ENCODE measurements at regions not wholly inside any gene's neighbourhood (a gene's known extent, or its start where the extent isn't known, plus 50 kb on each side); places are given as distances from the start of the nearest gene placed in this dataset.
"Not testable (repeated sequence)": the region's sequence is repeated elsewhere in the genome, so short reads cannot be mapped to it uniquely, and the experiment has no call there.

GRCh38 chr4:123501733-123502132 is 105.1 kb downstream of the SPRY1 start:
- DNase-seq: no peak

DNA sequence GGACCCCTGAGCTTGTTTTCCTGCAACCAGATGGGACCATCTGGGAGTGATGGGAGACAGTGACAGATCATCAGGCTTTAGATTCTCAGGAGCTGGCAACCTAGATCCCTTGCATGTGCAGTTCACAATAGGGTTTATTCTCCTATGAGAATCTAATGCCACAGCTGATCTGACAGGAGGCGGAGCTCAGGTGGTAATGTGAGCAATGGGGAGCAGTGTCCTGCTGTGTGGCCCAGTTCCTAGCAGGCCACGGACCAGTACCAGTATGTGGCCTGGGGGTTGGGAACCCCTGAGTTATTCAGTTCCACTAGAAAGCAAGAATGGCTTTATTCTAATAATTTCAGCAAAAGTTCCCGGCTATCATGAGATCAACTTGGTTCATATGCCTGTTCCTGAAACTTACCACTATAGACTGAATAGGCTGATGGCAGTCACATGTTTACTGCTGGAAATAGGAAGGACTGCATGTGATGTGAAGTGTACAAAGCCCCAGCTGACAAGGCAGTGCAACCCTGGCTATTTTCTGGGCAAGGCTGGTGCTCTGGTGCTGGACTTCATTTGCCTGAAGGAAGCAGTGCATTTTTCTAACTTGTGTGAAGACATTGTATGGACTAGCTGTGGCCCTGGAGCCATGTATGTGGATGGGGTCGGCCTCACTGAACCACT is 107.2 kb downstream of the SPRY1 start:
- no peak for DNase-seq

DNA sequence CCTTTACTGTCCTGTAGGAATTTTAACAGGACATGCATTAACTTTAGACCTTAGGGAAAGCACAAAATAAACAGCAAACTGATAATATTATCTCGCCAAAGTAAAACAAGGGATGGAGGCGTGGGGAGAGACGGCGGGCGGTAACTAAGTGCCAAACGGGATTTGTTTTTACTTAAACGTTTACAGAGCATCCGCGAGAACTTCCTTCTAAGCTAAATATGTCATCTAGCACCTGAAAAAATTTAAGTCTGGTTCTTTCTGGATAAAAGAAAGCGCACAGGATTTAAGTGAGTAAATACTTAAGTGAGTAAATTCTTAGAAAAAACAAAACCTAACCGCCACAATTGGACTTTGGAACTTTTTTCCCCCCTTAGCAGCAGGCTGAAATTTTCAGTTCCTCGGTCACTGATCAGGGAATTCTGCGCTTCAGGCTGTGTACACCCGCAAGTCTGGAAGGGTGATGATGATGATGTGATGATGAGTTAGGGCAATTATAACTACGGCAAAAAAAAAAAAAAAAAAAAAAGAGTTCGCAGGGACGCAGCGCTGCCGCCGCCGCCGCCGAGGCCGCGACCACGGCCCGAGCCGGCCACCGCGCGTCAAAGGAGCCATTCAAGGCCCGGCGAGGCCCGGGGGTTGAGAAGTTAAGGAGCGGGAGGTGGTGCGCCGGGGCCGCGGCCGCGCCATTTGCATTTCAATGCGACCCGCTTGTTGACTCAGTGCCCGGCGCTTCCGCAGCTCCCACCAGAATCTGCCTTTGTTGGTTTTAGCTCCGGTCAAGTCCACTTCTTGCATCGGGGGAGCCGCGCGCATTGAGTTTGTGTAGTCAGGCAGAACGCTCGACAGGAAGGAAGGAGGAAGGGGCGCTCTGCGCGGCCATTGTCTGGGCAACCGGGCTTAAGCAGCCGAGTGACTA is 108.8 kb downstream of the SPRY1 start:
- peak; percentile 96 for DNase-seq

DNA sequence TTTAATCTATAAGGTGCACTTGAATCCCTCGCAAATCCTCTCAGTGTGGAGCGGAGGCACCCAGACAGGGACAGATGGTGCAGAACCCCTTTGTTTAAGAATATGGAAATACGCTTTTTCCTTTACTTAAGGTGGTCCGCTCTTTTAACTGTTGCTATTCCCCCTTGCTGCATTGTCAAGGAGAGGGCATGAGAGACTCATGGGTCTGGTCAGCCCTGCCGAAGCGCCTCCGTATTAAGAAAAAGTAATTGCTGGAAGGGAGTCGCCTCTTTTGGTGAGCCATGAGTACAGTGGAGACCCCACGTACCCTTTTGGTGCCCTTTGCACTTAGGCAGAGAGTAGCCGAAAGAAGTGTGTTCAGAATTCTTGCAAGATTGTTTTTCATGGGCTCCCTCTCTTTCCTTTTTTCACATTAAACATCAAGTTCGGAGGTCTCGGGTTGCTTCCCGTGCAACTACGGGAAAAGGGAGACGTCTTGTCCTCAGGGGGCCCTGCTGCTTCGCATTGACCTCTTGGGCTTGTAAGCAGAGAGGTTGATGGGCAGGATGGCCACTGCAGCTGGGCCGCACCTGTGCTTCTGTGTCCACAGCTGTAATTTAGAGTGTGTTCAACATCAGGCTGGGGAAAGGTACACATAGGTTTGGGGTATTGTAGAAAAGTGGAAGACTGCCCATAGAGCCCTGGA is 109.6 kb downstream of the SPRY1 start:
- DNase-seq: no peak

- DNase-seq: no peak
Observed at GRCh38 chr4:123507376-123507775, 110.8 kb downstream of the SPRY1 start.

DNA sequence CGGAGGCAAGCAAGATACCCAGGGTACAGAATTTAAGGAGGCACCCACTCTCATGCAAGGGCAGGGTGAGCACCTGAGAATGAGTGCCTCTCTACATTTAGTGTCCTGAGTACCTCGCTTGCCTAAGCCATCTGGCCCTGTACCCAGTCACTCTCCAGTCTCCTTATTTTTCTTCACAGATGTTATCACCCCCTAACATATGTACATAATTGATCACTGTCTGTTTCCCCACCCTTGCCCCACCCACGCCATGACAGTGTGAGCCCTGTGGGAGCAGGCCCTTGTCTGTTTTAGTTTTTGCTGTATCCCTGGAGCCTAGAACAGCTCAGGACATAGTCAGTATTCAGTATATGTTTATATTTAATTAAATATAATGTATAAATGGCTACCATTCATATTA is 113.6 kb downstream of the SPRY1 start:
- DNase-seq: no peak

- DNase-seq: no peak
Observed at GRCh38 chr4:123510659-123511058, 114.1 kb downstream of the SPRY1 start.

GRCh38 chr4:123516576-123516975 is 120.0 kb downstream of the SPRY1 start:
- no peak for DNase-seq

DNA sequence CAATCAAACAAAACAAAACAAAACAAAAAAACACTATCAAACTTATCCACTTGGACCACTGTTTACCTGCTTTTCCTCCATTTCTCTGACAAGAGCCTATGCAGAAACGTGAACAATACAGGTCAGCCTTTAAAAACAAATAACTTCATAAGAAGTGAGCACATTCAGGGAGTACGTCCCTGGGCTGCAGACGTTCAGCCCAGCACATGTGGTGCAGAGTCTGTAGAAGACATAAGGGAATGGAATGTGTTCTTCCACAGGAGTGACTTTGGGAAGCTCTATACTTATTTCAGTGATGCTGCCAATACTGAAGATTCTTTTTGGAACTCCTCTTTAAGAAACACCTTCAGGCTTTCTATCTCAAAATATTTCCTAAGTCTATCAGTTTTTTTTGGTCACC is 120.6 kb downstream of the SPRY1 start:
- DNase-seq: no peak

GRCh38 chr4:123517971-123518370 is 121.4 kb downstream of the SPRY1 start:
- DNase-seq: no peak

DNA sequence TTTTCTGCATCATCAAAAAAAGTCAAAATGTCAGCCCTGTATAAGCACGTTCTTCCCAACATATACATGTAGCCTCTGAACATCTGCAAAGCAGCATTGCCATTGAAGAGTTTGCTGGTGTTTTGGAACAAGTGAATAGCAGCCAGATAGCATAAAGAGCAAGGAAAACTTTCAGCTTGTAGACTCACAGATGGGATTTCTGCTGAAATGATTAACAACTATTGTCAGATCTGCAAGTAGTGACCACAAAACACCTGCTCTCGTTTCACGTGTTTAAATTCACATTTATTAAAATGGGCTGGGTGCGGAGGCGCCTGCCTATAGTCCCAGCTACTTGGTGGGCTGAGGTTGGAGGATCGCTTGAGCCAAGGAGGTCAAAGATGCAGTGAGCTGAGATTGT is 123.7 kb downstream of the SPRY1 start:
- DNase-seq: no peak

GRCh38 chr4:123522081-123522480 is 125.5 kb downstream of the SPRY1 start:
- DNase-seq: no peak

DNA sequence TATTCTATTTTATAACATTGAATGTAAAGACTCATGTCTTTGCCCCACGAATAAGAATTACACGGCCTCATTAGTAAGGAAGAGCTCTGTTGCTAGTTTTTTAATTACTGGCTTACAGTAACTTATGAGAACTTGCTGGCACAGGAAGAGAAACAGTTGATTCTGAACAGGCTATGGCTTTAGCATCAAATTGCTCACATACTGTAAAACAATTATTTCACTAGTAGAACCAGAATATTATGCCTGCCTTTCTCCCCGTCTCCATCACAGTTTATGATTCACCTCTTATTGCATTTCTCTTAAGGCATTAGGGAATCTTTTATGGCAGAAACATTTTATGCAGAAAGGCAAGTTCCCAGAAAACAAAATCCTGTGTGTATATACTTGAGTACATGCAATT is 126.1 kb downstream of the SPRY1 start:
- no peak for DNase-seq

DNA sequence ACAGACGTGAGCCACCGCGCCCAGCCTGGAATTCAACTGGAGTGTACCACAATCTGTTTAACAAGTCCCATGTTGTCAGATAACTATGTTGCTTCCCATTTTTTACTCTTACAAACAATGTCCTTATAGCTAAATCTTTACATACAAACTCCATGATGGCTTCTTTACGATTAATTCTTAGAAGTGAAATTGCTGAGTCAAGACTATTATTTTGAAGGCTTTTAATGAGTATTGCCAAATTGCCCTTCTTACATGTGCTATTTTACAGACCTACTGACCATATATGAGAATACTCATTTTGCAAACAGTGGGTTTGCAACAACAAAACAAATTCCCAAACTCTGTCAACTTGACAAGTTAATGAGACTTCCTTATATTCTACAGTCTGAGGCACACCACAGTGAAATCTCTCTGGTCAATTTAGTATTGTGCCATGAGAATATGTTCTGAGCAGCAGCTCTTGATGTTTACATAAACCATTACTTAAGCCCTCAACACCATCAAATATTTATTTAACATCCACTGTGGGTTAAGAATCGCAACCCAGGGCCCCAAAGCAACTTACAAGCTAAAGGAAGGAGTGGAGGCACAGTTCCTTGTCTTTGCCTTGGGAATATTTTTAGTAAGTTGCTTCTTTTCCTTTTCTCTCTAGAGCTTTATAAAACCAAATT is 128.5 kb downstream of the SPRY1 start:
- no peak for DNase-seq

DNA sequence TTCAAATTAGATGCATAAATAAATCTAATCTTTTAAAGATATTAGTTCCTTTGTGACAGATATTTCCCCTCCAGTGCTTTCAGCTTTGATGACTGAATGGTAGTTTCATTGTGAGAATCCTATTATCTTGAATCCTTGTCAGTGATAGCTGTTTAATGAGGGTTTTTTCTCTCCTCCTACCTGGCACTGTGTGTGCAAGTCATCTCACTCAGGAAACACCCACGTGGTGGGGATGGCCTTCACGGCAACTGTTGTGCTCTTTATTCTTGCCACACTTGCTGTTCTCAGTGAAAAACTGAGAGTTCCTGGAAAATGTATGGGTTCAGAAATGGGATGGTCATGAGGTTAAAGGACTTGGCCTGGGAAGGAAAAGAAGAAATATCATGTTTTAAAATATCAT is 129.9 kb downstream of the SPRY1 start:
- DNase-seq: no peak

GRCh38 chr4:123528501-123529277 is 132.1 kb downstream of the SPRY1 start:
- no peak for DNase-seq

GRCh38 chr4:123529278-123529568 is 132.6 kb downstream of the SPRY1 start:
- no peak for DNase-seq

DNA sequence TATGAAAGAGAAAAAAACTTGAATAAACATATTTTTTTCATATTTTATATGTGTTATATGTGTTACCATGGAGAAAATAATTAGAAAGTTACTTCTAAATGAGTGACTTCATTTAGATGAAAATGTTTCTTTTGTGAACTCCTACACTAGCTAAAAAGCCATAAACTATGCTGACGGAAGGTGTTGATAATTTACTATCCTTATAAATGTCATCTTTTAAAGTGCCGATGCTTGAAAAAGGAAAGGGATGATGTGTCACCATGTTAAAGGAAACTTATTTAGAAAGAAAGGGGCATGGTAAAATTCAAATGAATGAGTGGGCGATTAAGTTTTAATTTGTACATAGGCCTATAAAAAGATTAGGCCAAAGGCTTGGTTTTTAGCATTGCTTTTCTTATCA is 133.8 kb downstream of the SPRY1 start:
- no peak for DNase-seq

DNA sequence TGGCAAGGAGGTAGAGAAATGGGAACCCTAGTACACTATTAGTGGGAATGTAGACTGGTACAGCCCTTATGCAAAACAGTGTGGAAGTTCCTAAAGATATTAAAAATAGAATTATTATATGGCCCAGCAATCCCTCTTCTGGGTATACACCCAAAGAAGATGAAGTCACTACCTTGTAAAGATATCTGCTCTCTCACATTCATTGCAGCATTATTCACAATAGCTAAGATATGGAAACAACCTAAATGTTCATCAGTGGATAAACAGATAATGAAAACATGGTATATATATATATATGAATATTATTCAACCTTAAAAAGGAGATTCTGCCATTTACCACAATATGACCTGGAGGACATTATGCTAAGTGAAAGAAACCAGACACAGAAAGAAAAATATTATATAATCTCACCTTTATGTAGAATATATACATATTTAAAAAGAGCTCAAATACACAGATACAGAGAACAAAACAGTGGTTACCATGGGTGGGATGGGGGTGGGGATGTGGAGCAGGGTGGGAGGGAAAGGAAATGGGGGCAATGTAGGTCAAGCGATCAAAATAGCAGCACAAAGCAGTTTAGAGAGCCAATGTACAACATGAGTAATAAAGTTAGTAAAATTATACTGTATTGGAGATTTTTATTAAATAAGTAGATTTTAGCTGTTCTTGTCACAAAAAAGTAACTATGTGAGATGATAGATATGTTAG is 138.6 kb downstream of the SPRY1 start:
- DNase-seq: no peak

DNA sequence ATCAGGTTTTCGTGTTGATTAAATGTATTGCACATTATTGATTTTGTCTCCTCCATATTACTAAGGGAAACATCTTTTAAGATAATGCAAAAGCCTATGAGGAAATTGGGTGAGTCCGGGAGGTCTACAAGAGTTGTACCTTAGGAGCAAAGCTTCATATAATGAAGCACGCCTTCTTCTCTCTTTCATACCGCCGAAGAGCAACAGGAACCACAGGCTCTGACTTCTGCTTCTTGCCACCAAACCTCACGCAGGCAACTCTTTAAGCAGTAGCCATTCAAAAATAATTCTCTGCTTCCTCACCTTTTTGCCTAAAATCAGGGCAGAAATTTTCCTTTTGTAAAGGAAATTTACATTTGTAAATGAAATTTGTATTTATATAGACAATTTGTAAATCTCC is 139.6 kb downstream of the SPRY1 start:
- no peak for DNase-seq

DNA sequence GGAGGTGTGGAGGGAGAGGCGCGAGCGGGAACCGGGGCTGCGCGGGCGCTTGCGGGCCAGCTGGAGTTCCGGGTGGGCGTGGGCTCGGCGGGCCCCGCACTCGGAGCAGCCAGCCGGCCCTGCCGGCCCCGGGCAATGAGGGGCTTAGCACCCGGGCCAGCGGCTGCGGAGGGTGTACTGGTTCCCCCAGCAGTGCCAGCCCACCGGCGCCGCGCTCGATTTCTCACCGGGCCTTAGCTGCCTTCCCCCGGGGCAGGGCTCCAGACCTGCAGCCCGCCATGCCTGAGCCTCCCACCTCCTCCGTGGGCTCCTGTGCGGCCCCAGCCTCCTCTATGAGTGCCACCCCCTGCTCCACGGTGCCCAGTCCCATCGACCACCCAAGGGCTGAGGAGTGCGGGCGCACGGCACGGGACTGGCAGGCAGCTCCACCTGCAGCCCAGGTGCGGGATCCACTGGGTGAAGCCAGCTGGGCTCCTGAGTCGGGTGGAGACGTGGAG is 141.4 kb downstream of the SPRY1 start:
- not testable (repeated sequence) for DNase-seq
